B cell (primary cell): ENCODE measurements at regions not wholly inside any gene's neighbourhood (a gene's known extent, or its start where the extent isn't known, plus 50 kb on each side); places are given as distances from the start of the nearest gene placed in this dataset.

Source experiments
- CTCF ChIP-seq: fragments of 200-600 bp; IDR thresholded peaks from one replicate; pipeline ENCODE4 v1.8.0; 2022; ENCODE audit warnings: antibody characterized with exemption, mild to moderate bottlenecking
- EZH2 ChIP-seq: IDR thresholded peaks from 2 replicates; pipeline ENCODE4 v1.6.1; 2012; ENCODE audit warnings: borderline replicate concordance, low read depth, mild to moderate bottlenecking, moderate library complexity, low read length; ENCODE audit not compliant: insufficient read depth, poor library complexity, severe bottlenecking

- TF ChIP-seq CTCF (no peak), EZH2 (no peak)
Measured at GRCh38 chr3:6078436-6078835, 782.5 kb upstream of the GRM7 start.
